H1 (cell line): ENCODE measurements at regions not wholly inside any gene's neighbourhood (a gene's known extent, or its start where the extent isn't known, plus 50 kb on each side); places are given as distances from the start of the nearest gene placed in this dataset.

ENCODE experiments used
- CTCF ChIA-PET: fragments of 300-600 bp; sonication (Branson Sonifier 250); formaldehyde crosslinking; loops from one replicate; lab custom pipeline; 2021; ENCODE audit not compliant: partially characterized antibody; lab: Charles Lee
- POLR2A ChIA-PET: fragments of 300-600 bp; sonication (Branson Sonifier 250); formaldehyde crosslinking; loops from one replicate; lab custom pipeline; 2021; ENCODE audit warnings: inconsistent platforms; ENCODE audit not compliant: partially characterized antibody; lab: Charles Lee
- DNase-seq, 2 experiments: peaks; one replicate each; pipeline versions ENCODE4 v3.0.0 to v3.0.0-alpha.2; 2010 to 2022; ENCODE audit warnings: low spot score in 2 of 2, low read depth in 1 of 2, mixed read lengths in 1 of 2
- FAIRE-seq: peaks from 2 replicates; lab custom pipeline; 2011; peaks lifted over from hg19 to GRCh38; lab: Jason Lieb, UNC
- H2AFZ ChIP-seq: 2 replicates; pipeline ENCODE4 v1.8.1; 2012; ENCODE audit warnings: low read length, inconsistent platforms
- H2AK5ac ChIP-seq: 2 replicates; pipeline ENCODE4 v1.6.1; 2013; ENCODE audit warnings: low read depth, low read length
- H2BK120ac ChIP-seq: replicated peaks from 2 replicates; pipeline ENCODE3; 2013; ENCODE audit warnings: low read depth, low read length, inconsistent platforms
- H2BK12ac ChIP-seq: 2 replicates; pipeline ENCODE4 v1.6.1; 2013; ENCODE audit warnings: low read depth, low read length
- H2BK15ac ChIP-seq: 2 replicates; pipeline ENCODE4 v1.6.1; 2013; ENCODE audit warnings: low read length
- H2BK20ac ChIP-seq: 2 replicates; pipeline ENCODE4 v1.6.1; 2013; ENCODE audit warnings: low read length
- H2BK5ac ChIP-seq: 2 replicates; pipeline ENCODE4 v1.6.1; 2013; ENCODE audit warnings: low read depth, low read length
- H3K14ac ChIP-seq: 2 replicates; pipeline ENCODE4 v1.6.1; 2013; ENCODE audit warnings: inconsistent platforms; ENCODE audit not compliant: insufficient read length
- H3K18ac ChIP-seq: 2 replicates; pipeline ENCODE4 v1.6.1; 2013; ENCODE audit warnings: low read length; ENCODE audit errors: extremely low read depth
- H3K23ac ChIP-seq: 2 replicates; pipeline ENCODE4 v1.6.1; 2013; ENCODE audit warnings: inconsistent platforms; ENCODE audit not compliant: insufficient read length
- H3K23me2 ChIP-seq: 2 replicates; pipeline ENCODE4 v1.6.1; 2013; ENCODE audit warnings: low read depth, low read length
- H3K27ac ChIP-seq: 2 replicates; pipeline ENCODE4 v1.6.1; 2011; ENCODE audit warnings: low read depth, low read length, inconsistent platforms
- H3K27me3 ChIP-seq, 4 experiments: replicated peaks in 1 of 4; 1 replicate in 1 of 4; 2 replicates in 3 of 4; pipeline versions ENCODE4 v1.6.1 to v1.8.1; 2011 to 2013; ENCODE audit warnings: low read length in 3 of 4, mild to moderate bottlenecking in 3 of 4, inconsistent platforms in 2 of 4, mixed read lengths in 2 of 4, moderate library complexity in 1 of 4; ENCODE audit not compliant: control insufficient read depth in 3 of 4, insufficient read depth in 3 of 4; ENCODE audit errors: extremely low read depth in 1 of 4
- H3K36me3 ChIP-seq, 4 experiments: 2 replicates each; pipeline versions ENCODE4 v1.6.1 to v1.8.1; 2011 to 2013; ENCODE audit warnings: mild to moderate bottlenecking in 4 of 4, low read length in 3 of 4, moderate library complexity in 2 of 4, control low read depth in 1 of 4, inconsistent platforms in 1 of 4; ENCODE audit not compliant: insufficient read depth in 4 of 4, control insufficient read depth in 2 of 4
- H3K4ac ChIP-seq: replicated peaks from 2 replicates; pipeline ENCODE3; 2013; ENCODE audit warnings: low read length, low read depth, mixed read lengths, inconsistent platforms; ENCODE audit not compliant: insufficient read length
- H3K4me1 ChIP-seq, 4 experiments: replicated peaks in 1 of 4; 1 replicate in 1 of 4; 2 replicates in 3 of 4; pipeline versions ENCODE4 v1.6.1 to v1.8.1; 2011 to 2013; ENCODE audit warnings: low read length in 3 of 4, inconsistent platforms in 2 of 4, mixed read lengths in 1 of 4; ENCODE audit not compliant: insufficient read depth in 4 of 4, control insufficient read depth in 3 of 4
- H3K4me2 ChIP-seq, 2 experiments: 2 replicates each; pipeline versions ENCODE4 v1.6.1 to v1.8.1; 2011 to 2013; ENCODE audit warnings: low read depth in 2 of 2, low read length in 2 of 2, control low read depth in 1 of 2, inconsistent platforms in 1 of 2, mild to moderate bottlenecking in 1 of 2; ENCODE audit not compliant: insufficient read depth in 1 of 2
- H3K4me3 ChIP-seq, 4 experiments: fragments of 200-600, 300-600 bp in 1 of 4; sonication (generic), shearing (Covaris generic), sonication (Bioruptor Twin) in 1 of 4; 2 replicates each; pipeline versions ENCODE4 v1.5.1 to v1.8.1; 2011 to 2016; ENCODE audit warnings: low read length in 4 of 4, low read depth in 3 of 4, control low read depth in 2 of 4, inconsistent platforms in 2 of 4, mild to moderate bottlenecking in 2 of 4, mixed read lengths in 1 of 4, moderate library complexity in 1 of 4; ENCODE audit not compliant: insufficient read depth in 2 of 4; ENCODE audit errors: extremely low read depth in 1 of 4
- H3K56ac ChIP-seq: replicated peaks from 2 replicates; pipeline ENCODE3; 2013; ENCODE audit warnings: low read depth, mild to moderate bottlenecking, mixed read lengths, low read length, inconsistent platforms; ENCODE audit not compliant: insufficient read length
- H3K79me1 ChIP-seq: 2 replicates; pipeline ENCODE4 v1.6.1; 2013; ENCODE audit warnings: low read depth, low read length, control low read depth
- H3K79me2 ChIP-seq, 2 experiments: 2 replicates each; pipeline versions ENCODE4 v1.6.1 to v1.8.1; 2012 to 2013; ENCODE audit warnings: low read length in 2 of 2, mild to moderate bottlenecking in 2 of 2, inconsistent platforms in 1 of 2; ENCODE audit not compliant: insufficient read depth in 2 of 2, control insufficient read depth in 1 of 2
- H3K9ac ChIP-seq, 4 experiments: replicated peaks in 1 of 4; 1 replicate in 1 of 4; 2 replicates in 3 of 4; pipeline versions ENCODE4 v1.6.1 to v1.8.1; 2011 to 2013; ENCODE audit warnings: low read depth in 3 of 4, low read length in 3 of 4, control low read depth in 2 of 4, mild to moderate bottlenecking in 2 of 4, moderate library complexity in 2 of 4, inconsistent platforms in 1 of 4; ENCODE audit errors: extremely low read depth in 1 of 4
- H3K9me3 ChIP-seq, 2 experiments: 2 replicates each; pipeline versions ENCODE4 v1.6.1 to v1.8.1; 2012 to 2013; ENCODE audit warnings: mild to moderate bottlenecking in 2 of 2, moderate library complexity in 2 of 2, control low read depth in 1 of 2, inconsistent platforms in 1 of 2, low read depth in 1 of 2, low read length in 1 of 2, mixed read lengths in 1 of 2; ENCODE audit not compliant: insufficient read depth in 2 of 2
- H4K20me1 ChIP-seq, 2 experiments: replicated peaks in 1 of 2; 2 replicates each; pipeline versions ENCODE3 to v1.8.1; 2011 to 2013; ENCODE audit warnings: inconsistent platforms in 2 of 2, low read length in 2 of 2, mild to moderate bottlenecking in 1 of 2; ENCODE audit not compliant: insufficient read depth in 2 of 2, control insufficient read depth in 1 of 2
- H4K5ac ChIP-seq: 2 replicates; pipeline ENCODE4 v1.6.1; 2013; ENCODE audit warnings: low read length, low read depth, mixed read lengths, inconsistent platforms; ENCODE audit not compliant: insufficient read length
- H4K8ac ChIP-seq: 2 replicates; pipeline ENCODE4 v1.8.0; 2013; ENCODE audit warnings: mild to moderate bottlenecking, moderate library complexity, low read length, inconsistent platforms; ENCODE audit not compliant: insufficient read depth; ENCODE audit errors: extremely low read depth
- H4K91ac ChIP-seq: replicated peaks from 2 replicates; pipeline ENCODE3; 2013; ENCODE audit warnings: low read length, mixed read lengths, inconsistent platforms; ENCODE audit not compliant: insufficient read length
- TCF12 ChIP-seq: IDR thresholded peaks from 2 replicates; pipeline ENCODE4 v1.6.1; 2011; ENCODE audit warnings: low read depth, mild to moderate bottlenecking, low read length
- WGBS, 2 experiments: shearing (Covaris generic) in 1 of 2; methylation state at CpG; one replicate each; pipeline versions ENCODE4 v1.1.6 to v1.1.7; 2013 to 2015; ENCODE audit warnings: low lambda C conversion rate in 2 of 2, mixed read lengths in 2 of 2, inconsistent platforms in 1 of 2, low coverage in 1 of 2, missing lambda C conversion rate in 1 of 2; ENCODE audit not compliant: insufficient replicate concordance in 2 of 2, insufficient coverage in 1 of 2, insufficient read length in 1 of 2; ENCODE audit errors: extremely low coverage in 1 of 2, missing lambda C conversion rate in 1 of 2; 5-methylcytosine and 5-hydroxymethylcytosine counted together

GRCh38 chr12:124380796-124381455 is 86.0 kb downstream of the RFLNA start:
- no peak overlapping the region for H2AK5ac ChIP-seq
- no peak overlapping the region for H3K23ac ChIP-seq
- H3K4me2 ChIP-seq = no peak overlapping the region
- WGBS, 2 experiments = 81% methylated on average over 8 of the region's 8 CpGs; no CpG with 5 or more reads in 1 of the 2 experiments
- no peak overlapping the region for H3K9ac ChIP-seq
- H3K27ac ChIP-seq = no peak overlapping the region
- H3K23me2 ChIP-seq = no peaks in the 10 kb centered on the region
- FAIRE-seq = no peak
- H3K27me3 ChIP-seq = no peaks in the 10 kb centered on the region
- no peak for TF ChIP-seq TCF12
- TF ChIP-seq, all 59 proteins: peak for 0
- no peak for DNase-seq
- H3K4me1 ChIP-seq = no peaks in the 10 kb centered on the region
- H3K36me3 ChIP-seq = peaks cover 4 to 14% (median 11%) of the 10 kb centered on the region in 4 experiments; a peak in 5 of 8 replicates
- ChIA-PET POLR2A (interaction anchor here (0.6 to 2.5 kb wide), 2 partner anchors 13 to 119 kb away, joined by 3 to 9 read pairs; no protein-coding TSS in a partner anchor), CTCF (interaction anchor here (0.8 to 3.5 kb wide), 16 partner anchors 7 to 344 kb away, joined by 3 to 11 read pairs (median 4); no protein-coding TSS in a partner anchor)
- H4K20me1 ChIP-seq = peaks cover 14 to 18% of the 10 kb centered on the region in 2 experiments
- no peak overlapping the region for H4K5ac ChIP-seq
- H3K4ac ChIP-seq = no peak overlapping the region
- H2BK12ac ChIP-seq = no peak overlapping the region
- H2AFZ ChIP-seq = no peak overlapping the region
- H2BK5ac ChIP-seq = no peak overlapping the region
- H4K8ac ChIP-seq = no peak overlapping the region
- no peaks in the 10 kb centered on the region for H3K79me2 ChIP-seq
- no peaks in the 10 kb centered on the region for H3K9me3 ChIP-seq
- H3K18ac ChIP-seq = no peak overlapping the region
- no peak overlapping the region for H4K91ac ChIP-seq
- H3K56ac ChIP-seq = no peak overlapping the region
- no peak overlapping the region for H3K14ac ChIP-seq
- no peak overlapping the region for H3K4me3 ChIP-seq
- no peak overlapping the region for H2BK120ac ChIP-seq
- no peaks in the 10 kb centered on the region; the same call in 1 of the 2 replicates for H3K79me1 ChIP-seq
- H2BK15ac ChIP-seq = no peak overlapping the region
- H2BK20ac ChIP-seq = no peak overlapping the region
